HFF-Myc (cell line): ENCODE measurements at regions not wholly inside any gene's neighbourhood (a gene's known extent, or its start where the extent isn't known, plus 50 kb on each side); places are given as distances from the start of the nearest gene placed in this dataset.

Experiments
- DNase-seq: peaks from one replicate; pipeline ENCODE4 v3.0.0-alpha.2; 2011; ENCODE audit warnings: low read depth; ENCODE audit errors: extremely low read depth
- H3K4me3 ChIP-seq: replicated peaks from 2 replicates; pipeline ENCODE4 v1.5.1; 2011; ENCODE audit warnings: low read depth, mild to moderate bottlenecking, control low read depth, low read length
- TF ChIP-seq, protein P1 (sequence below): IDR thresholded peaks from 2 replicates; pipeline ENCODE4 v1.5.1; 2012; ENCODE audit warnings: mild to moderate bottlenecking, low read depth, low read length, control low read depth; ENCODE audit errors: missing control alignments

DNA sequence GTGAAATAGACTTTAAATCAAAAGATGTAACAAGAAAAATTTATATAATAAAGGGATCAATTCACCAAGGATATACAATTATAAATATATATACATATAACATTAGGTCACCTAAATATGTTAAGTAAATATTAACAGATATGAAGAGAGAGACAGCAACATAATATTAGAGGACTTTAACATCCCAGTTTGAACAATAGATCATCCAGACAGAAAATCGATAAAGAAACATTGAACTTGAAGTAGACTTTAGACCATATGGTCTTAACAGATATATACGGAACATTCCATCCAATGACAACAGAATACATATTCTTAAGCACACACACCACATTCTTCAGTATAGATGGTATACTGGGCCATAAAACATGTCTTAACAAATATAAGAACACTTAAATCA, 649.6 kb upstream of the SETBP1 start:
- TF ChIP-seq, protein P1, sequence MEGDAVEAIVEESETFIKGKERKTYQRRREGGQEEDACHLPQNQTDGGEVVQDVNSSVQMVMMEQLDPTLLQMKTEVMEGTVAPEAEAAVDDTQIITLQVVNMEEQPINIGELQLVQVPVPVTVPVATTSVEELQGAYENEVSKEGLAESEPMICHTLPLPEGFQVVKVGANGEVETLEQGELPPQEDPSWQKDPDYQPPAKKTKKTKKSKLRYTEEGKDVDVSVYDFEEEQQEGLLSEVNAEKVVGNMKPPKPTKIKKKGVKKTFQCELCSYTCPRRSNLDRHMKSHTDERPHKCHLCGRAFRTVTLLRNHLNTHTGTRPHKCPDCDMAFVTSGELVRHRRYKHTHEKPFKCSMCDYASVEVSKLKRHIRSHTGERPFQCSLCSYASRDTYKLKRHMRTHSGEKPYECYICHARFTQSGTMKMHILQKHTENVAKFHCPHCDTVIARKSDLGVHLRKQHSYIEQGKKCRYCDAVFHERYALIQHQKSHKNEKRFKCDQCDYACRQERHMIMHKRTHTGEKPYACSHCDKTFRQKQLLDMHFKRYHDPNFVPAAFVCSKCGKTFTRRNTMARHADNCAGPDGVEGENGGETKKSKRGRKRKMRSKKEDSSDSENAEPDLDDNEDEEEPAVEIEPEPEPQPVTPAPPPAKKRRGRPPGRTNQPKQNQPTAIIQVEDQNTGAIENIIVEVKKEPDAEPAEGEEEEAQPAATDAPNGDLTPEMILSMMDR, result no peak
- DNase-seq, result no peak
- H3K4me3 ChIP-seq, result no peak overlapping the region

DNA sequence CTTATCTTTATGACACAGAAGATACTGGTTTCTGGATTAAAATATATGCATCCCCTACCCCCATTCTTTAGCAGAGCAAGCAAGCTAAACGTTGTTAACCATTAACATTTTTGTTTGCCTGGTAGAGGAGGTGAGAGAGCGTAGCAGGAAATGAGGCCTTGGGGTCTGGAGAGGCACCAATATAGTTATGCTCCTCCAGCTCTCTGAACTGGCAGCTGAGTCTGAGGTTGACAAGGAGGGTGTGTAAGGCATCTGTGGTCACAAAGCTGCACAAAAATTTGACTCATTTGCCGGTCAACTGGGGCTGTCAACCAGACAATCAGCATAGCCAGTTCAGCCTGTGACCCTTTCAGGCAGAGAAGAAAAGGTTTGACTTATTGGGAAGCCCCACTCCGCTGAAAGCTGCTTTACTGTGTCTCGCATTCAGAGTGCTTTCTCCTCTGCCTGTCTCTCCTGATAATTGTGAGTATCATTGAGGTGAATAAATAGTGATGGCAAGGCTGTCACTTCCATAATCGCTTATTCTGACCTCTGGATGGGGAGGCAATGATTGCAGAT, 647.5 kb upstream of the SETBP1 start:
- DNase-seq, result no peak
- TF ChIP-seq, protein P1, result no peak
- no peak overlapping the region for H3K4me3 ChIP-seq

DNA sequence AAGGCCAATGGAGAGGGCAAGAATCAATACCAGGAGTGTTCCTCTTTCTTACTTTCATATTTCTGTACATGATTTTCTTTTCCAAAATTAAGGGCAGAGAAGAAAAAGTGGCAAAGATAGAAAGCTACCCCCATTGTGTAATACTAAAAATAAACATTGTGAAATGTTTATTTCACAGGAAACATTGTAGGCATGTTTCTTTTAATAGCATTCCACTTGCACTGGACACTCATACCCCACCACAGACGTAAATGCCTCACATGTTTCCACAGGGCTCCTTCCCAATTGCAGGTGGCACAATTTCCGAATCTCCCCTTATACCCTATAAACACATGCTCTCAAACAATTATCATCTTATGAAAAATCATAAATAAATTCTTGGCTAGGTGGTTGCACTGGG, 645.1 kb upstream of the SETBP1 start:
- TF ChIP-seq, protein P1, result no peak
- no peak overlapping the region for H3K4me3 ChIP-seq
- no peak for DNase-seq

DNA sequence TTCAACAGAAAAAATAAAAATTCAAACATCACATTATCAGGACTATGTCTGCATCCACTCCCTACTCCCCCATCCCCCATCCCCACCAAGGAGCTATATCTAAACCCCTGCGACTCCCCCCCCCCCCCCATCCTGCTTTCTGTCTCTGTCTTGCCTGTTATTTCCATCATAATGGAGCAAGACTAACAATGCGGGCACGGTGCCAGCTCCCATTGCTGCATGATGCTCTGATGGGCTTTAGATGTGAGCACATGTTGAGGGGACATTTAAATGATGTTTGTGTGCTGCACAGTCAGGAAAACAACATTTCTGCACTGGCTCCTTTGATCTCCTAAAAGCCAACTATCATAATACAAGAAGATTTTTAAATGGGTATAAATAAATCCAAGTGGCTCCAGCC, 644.2 kb upstream of the SETBP1 start:
- H3K4me3 ChIP-seq, result no peak overlapping the region
- DNase-seq, result peak; percentile 6
- TF ChIP-seq, protein P1, result no peak

DNA sequence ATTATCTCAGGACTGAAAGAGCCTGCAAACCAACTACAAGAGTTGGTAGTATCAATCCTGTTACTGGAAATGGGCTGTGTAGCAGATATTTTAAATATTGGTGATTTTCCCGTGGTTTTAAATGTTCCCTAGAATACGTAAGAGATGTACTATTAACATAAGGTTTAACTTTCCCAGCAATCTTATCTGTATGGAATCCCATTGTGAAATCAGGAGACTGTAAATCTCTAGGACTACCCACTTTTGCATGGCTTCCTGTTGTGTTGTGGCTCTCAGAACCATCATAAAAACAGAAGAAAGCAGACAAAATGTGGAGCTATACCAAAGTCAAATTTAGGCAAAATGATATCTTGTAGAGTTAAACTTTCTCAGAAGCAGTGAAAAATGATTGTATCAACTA, 641.5 kb upstream of the SETBP1 start:
- H3K4me3 ChIP-seq, result no peak overlapping the region
- TF ChIP-seq, protein P1, result no peak
- DNase-seq, result no peak

DNA sequence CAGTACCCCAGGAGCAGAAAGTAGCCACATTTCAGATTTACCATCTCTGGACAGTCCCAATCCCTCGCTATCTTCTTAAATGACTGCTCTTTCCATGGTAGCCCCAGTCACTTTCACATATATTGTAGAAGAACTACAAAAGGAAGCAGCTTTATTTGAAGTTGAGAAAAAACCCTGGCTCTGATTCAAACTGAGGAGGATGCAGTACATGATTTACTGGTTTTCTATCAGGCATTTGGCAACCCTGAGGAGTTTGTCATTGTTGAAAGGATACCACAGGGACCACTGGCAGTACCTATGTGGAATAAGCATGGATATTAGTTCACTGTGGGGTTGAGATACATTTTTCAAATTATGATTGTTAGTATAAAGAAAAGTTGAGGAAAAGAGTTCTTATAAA, 640.9 kb upstream of the SETBP1 start:
- no peak overlapping the region for H3K4me3 ChIP-seq
- DNase-seq, result no peak
- TF ChIP-seq, protein P1, result no peak

DNA sequence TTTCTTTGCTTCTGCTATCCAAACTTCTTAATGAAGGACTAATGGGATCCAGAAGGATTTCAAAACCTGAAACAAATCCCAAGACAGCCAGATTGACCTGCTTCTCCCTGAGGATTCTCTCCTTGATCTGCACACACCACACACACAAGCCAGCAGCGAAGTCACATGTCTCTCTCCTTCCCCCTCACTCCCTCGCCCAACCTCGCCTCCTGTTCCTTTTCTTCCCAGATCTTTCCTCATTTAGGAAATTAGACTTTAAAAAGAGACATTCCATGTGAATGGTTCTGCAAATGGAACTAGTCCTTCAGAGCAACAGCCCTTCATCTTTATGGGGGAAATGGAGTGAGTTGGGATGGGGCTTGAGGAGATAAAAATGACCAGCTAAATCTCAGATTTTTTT, 639.1 kb upstream of the SETBP1 start:
- TF ChIP-seq, protein P1, result no peak
- DNase-seq, result no peak

More for the DNA sequence above, 639.1 kb upstream of the SETBP1 start:
- H3K4me3 ChIP-seq, result no peak overlapping the region
